SJSA1 (cell line): ENCODE measurements at regions not wholly inside any gene's neighbourhood (a gene's known extent, or its start where the extent isn't known, plus 50 kb on each side); places are given as distances from the start of the nearest gene placed in this dataset.
A peak's percentile ranks its signal among the peaks of the same experiment; 100 is the strongest.

Experiments
- DNase-seq, 2 experiments: peaks; one replicate each; pipeline ENCODE4 v3.0.0-alpha.2; 2015 to 2020; ENCODE audit warnings: low spot score in 2 of 2, low read depth in 1 of 2
- H3K27ac ChIP-seq: fragments of 250-450 bp; sonication (Bioruptor Pico); 2 replicates; pipeline ENCODE4 v1.5.1; 2020; ENCODE audit warnings: mild to moderate bottlenecking, moderate library complexity
- H3K27me3 ChIP-seq: fragments of 250-450 bp; sonication (Bioruptor Pico); replicated peaks from 2 replicates; pipeline ENCODE4 v1.5.1; 2020; ENCODE audit warnings: mild to moderate bottlenecking, moderate library complexity
- H3K36me3 ChIP-seq: fragments of 250-450 bp; sonication (Bioruptor Pico); 2 replicates; pipeline ENCODE4 v1.5.1; 2020; ENCODE audit warnings: mild to moderate bottlenecking
- H3K4me1 ChIP-seq: fragments of 250-450 bp; sonication (Bioruptor Pico); replicated peaks from 2 replicates; pipeline ENCODE4 v1.6.1; 2021; ENCODE audit warnings: mild to moderate bottlenecking
- H3K4me3 ChIP-seq: fragments of 250-450 bp; sonication (Bioruptor Pico); 2 replicates; pipeline ENCODE4 v1.5.1; 2020; ENCODE audit warnings: mild to moderate bottlenecking
- H3K9me3 ChIP-seq: fragments of 250-450 bp; sonication (Bioruptor Pico); replicated peaks from 2 replicates; pipeline ENCODE4 v1.5.1; 2020; ENCODE audit warnings: mild to moderate bottlenecking

DNA sequence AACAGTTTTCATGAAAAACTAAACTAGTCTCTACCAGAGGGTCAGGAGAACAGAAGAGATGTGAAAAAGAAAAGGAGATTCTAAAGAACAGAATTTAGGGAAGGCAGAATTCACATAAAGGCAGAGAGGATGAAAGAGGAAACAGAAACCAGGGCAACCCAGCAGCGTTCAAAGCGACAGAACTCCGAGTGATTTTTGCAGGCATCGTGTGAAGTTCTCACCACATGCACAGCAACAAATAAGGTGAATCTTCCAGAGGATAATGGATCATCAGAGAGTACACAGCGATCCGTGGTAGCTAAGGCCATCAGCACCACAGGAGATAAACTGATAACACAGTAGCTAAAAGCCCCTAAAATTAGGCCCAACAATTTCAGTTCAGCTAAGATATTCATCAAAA lies 250.8 kb upstream of the THBS1 start:
- H3K27me3 ChIP-seq: no peaks in the 10 kb centered on the region
- H3K36me3 ChIP-seq: no peaks in the 10 kb centered on the region
- peaks cover 4% of the 10 kb centered on the region; the same call in 1 of the 2 replicates for H3K9me3 ChIP-seq
- H3K4me3 ChIP-seq: no peak overlapping the region
- no peak overlapping the region for H3K27ac ChIP-seq
- no peak for DNase-seq
- no peaks in the 10 kb centered on the region for H3K4me1 ChIP-seq

DNA sequence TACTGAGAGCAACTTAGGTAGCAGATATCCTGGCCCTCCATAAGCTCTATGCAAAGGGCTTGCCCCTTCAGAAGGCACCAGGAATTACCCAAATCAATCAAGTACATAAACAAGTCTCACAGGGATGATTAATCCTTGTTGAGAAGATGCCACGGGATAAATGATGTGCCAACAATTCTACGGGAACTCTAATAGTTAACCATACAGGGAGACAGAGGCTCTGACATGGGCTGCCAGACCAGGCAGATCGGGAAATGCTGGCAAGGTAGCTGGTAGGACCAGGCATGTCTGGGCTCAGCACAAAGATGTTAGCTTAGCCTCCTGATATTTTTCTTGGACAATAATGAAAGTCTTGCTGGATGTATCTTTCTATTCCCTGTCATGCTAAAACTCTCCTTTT lies 249.3 kb upstream of the THBS1 start:
- H3K9me3 ChIP-seq: peaks cover 4% of the 10 kb centered on the region; the same call in 1 of the 2 replicates
- H3K27ac ChIP-seq: no peak overlapping the region
- H3K36me3 ChIP-seq: no peaks in the 10 kb centered on the region
- no peak for DNase-seq
- no peak overlapping the region for H3K4me3 ChIP-seq
- no peaks in the 10 kb centered on the region for H3K27me3 ChIP-seq
- no peaks in the 10 kb centered on the region for H3K4me1 ChIP-seq

DNA sequence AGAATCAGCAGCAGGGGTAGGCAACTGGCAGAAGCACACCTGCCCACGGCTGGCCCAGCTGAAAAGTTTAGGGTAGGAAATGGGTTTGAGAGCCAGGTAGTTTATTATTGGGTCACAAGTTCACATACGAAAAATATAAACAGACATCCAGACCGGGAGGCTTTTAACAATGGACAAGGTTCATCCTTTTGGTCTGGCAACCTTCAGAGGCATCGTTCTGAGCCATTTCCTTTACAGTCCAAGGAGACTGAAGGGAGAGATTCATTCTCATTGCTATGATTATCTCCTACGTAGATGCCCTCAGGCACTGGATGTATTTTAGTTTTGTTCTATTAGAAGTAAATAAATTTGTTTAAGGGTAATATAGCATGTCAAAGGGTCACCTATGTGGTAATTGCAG lies 248.0 kb upstream of the THBS1 start:
- Histone ChIP-seq H3K36me3 (no peaks in the 10 kb centered on the region), H3K9me3 (peaks cover 4% of the 10 kb centered on the region; the same call in 1 of the 2 replicates), H3K4me3 (no peak overlapping the region), H3K27ac (no peak overlapping the region), H3K4me1 (no peaks in the 10 kb centered on the region), H3K27me3 (no peaks in the 10 kb centered on the region)
- no peak for DNase-seq

DNA sequence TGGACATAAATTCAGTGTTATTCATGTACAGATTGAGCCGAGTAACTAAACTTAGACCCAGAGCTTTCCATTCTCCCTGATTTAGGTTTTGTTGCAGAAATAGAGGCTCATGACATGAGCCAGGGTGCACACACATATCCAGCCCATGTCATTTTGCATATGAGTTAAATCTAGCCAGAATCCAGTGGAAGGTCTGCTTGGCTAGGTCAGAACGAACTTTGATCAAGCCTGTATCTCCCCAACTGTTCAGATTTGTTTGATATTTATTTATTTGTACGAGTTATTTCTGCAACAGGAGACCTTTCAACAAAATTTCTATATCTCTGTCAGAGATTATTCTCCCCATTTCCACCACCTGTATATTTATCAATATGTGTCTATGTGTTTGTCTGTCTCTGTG lies 247.5 kb upstream of the THBS1 start:
- Histone ChIP-seq H3K4me3 (no peak overlapping the region), H3K36me3 (no peaks in the 10 kb centered on the region), H3K4me1 (no peaks in the 10 kb centered on the region), H3K9me3 (peaks cover 4% of the 10 kb centered on the region; the same call in 1 of the 2 replicates), H3K27me3 (no peaks in the 10 kb centered on the region), H3K27ac (no peak overlapping the region)
- DNase-seq: no peak

DNA sequence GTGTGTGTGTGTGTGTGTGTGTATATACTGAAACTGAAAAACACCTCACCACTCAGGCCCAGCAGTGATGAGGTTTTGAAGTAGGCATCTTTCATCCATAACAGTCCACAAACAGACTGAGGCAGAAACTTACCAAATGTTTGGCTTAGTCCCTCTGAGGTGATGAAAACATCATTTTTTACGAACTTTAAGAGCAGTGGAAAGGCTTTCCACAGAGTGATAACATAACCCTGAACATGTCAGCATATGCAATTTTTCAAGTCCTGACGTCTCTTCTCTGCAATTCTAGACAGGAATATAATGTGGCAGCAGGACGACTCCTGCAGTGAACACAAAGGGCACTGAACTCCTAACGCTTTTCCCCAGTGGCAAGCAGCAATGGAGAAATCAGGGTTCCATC lies 247.0 kb upstream of the THBS1 start:
- Histone ChIP-seq H3K4me3 (no peak overlapping the region), H3K27me3 (no peaks in the 10 kb centered on the region), H3K4me1 (no peaks in the 10 kb centered on the region), H3K27ac (no peak overlapping the region), H3K36me3 (no peaks in the 10 kb centered on the region), H3K9me3 (peaks cover 4% of the 10 kb centered on the region; the same call in 1 of the 2 replicates)
- no peak for DNase-seq

DNA sequence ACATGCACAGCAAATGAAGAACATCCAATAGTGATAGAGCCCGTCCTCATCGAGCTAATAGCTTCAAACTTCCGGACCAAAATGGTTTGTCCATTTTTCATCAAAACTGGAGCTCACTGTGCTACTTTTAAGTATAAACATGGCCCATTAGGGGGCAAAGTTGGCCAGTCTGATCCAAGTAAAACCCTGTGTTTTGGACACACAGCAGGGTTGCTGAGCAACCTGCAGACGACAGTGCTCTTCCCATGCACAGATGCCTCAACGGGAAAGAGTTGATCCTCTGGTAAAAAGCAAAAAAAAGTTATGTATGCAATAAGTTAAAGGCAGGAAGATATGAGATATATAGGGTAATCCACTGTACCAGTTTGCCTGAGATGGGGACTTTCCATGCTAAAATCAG lies 244.0 kb upstream of the THBS1 start:
- no peaks in the 10 kb centered on the region; the same call in 1 of the 2 replicates for H3K9me3 ChIP-seq
- H3K27ac ChIP-seq: no peak overlapping the region
- no peaks in the 10 kb centered on the region for H3K4me1 ChIP-seq
- H3K36me3 ChIP-seq: no peaks in the 10 kb centered on the region
- H3K27me3 ChIP-seq: no peaks in the 10 kb centered on the region
- DNase-seq: no peak
- H3K4me3 ChIP-seq: no peak overlapping the region

DNA sequence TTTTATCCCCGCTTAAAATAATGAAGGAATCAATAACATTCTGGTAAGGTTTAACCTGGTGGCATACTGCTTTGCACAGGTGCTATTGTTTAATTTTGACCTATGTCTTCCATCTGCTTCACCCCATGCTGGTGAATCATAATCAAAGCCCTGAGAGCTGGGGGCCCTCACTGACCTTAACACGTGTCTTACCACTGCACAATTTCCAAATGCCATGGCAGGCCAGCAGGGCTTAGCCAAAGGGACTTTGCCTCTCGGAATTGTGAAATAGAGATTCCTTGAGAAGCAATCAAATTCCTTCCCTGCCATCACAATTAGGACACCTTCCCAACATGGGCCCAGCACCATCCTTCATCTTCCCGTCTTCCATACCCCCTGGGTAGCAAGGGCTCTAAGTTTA lies 242.6 kb upstream of the THBS1 start:
- DNase-seq: no peak
- Histone ChIP-seq H3K27ac (no peak overlapping the region), H3K27me3 (no peaks in the 10 kb centered on the region), H3K9me3 (no peaks in the 10 kb centered on the region), H3K4me1 (no peaks in the 10 kb centered on the region), H3K36me3 (no peaks in the 10 kb centered on the region), H3K4me3 (no peak overlapping the region)

DNA sequence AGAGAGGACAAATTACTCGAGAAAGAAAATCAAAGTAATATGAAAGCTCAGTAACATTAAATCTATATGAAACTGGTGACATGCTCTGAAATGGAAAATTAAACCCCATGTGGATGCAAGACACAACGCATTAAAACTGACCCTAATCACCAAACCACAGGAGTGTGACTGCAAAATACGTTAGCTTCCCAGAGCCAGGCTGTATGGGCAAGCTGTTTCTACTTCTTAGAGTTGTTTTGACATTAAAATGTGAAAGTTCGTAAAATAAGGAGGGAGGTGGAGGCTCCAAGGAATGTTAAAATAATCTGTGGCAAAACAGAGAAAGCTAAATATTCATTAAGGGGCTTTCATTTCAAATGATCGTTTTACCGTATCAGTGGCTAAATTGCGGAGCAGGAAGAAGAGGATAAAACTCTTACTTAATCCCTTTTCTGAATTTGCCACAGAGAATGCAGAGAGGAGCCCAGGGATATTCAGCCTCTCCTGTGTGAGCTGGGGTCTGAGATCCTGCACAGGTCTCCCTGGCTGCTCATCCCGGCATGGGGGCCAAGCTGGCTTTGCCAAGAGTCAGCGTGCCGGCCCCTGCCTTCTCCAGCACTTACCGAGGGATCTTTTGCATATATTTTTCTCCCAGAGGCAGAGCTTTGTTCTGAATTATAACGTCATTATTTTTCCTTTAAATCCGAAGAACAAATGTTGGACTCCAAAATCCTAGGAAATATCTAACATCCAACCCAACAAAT lies 239.8 kb upstream of the THBS1 start:
- no peak for DNase-seq
- H3K27me3 ChIP-seq: no peaks in the 10 kb centered on the region

DNA sequence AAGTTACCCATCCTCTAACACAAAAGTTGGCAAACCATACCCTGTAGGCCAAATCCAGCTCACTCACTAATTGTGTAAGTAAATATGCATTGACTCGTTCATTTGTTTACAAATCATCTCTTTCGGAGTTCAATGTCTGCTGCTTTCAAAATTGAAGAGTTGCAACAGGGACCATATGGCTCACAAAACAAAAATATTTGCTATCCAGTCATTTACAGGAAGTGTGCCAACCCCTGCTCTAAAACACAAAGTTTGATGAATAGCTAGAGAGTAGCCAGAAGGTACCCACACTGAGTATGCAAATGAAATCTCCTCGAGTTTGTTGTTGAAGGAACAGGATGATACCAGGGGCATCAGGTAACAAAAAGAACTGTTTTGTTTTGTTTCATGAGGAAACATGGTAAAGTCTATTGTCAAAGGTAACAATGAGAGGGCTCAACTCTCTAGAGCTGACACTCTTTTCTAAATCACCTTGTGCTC lies 236.2 kb upstream of the THBS1 start:
- Histone ChIP-seq H3K9me3 (no peaks in the 10 kb centered on the region), H3K36me3 (no peaks in the 10 kb centered on the region), H3K27me3 (no peaks in the 10 kb centered on the region), H3K4me3 (no peak overlapping the region), H3K27ac (peak overlapping the region; percentile 33; the same call in 1 of the 2 replicates), H3K4me1 (peaks cover 13% of the 10 kb centered on the region; the same call in 1 of the 2 replicates)
- no peak for DNase-seq

More for the DNA sequence above, 239.8 kb upstream of the THBS1 start:
- H3K4me3 ChIP-seq: no peak overlapping the region
- no peak overlapping the region for H3K27ac ChIP-seq
- no peaks in the 10 kb centered on the region for H3K36me3 ChIP-seq
- H3K4me1 ChIP-seq: peaks cover 10% of the 10 kb centered on the region; the same call in 1 of the 2 replicates
- no peaks in the 10 kb centered on the region for H3K9me3 ChIP-seq

DNA sequence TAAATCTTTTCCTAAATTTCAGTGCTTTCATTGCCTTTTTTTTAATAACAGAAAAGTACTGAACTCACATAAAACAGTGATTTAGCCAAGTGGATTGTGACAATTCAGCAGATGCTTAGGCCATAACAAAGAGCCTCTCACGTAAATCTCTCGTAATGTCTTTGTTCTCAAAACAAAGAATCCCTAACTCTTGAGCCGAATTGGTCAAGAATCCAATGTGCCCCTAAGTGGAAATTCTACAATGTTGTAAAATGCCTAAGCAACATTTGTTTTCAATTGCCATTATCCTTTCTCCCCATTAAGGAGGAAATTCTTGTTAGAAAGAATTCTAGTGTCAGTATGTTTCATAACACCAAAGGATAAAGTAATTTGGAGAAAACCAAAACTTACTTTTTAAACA lies 235.7 kb upstream of the THBS1 start:
- H3K27me3 ChIP-seq: no peaks in the 10 kb centered on the region
- H3K4me1 ChIP-seq: peaks cover 13% of the 10 kb centered on the region; the same call in 1 of the 2 replicates
- no peak overlapping the region for H3K4me3 ChIP-seq
- no peak for DNase-seq
- H3K36me3 ChIP-seq: no peaks in the 10 kb centered on the region
- no peaks in the 10 kb centered on the region for H3K9me3 ChIP-seq
- peak overlapping the region; percentile 33; the same call in 1 of the 2 replicates for H3K27ac ChIP-seq

DNA sequence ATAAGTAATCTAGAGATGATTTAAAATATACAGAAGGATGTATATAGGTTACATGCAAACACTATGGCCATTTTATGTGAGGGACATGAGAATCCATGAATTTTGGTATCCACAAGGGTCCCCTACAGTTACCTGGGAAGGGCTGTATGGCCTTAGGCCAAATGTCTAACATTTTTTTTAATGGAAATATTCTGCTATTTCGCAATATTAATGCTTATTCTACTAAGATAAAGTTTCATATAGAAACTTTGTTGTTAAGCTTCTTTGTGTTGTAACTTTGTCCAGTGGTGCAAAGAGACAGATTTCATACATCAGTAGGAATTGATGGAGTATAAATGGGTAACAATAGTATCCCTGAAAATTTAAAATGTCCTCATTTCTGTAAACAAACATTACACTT lies 233.4 kb upstream of the THBS1 start:
- no peaks in the 10 kb centered on the region for H3K9me3 ChIP-seq
- H3K27ac ChIP-seq: no peak overlapping the region
- peaks cover 13% of the 10 kb centered on the region; the same call in 1 of the 2 replicates for H3K4me1 ChIP-seq
- H3K36me3 ChIP-seq: no peaks in the 10 kb centered on the region
- no peaks in the 10 kb centered on the region for H3K27me3 ChIP-seq
- H3K4me3 ChIP-seq: no peak overlapping the region
- no peak for DNase-seq

DNA sequence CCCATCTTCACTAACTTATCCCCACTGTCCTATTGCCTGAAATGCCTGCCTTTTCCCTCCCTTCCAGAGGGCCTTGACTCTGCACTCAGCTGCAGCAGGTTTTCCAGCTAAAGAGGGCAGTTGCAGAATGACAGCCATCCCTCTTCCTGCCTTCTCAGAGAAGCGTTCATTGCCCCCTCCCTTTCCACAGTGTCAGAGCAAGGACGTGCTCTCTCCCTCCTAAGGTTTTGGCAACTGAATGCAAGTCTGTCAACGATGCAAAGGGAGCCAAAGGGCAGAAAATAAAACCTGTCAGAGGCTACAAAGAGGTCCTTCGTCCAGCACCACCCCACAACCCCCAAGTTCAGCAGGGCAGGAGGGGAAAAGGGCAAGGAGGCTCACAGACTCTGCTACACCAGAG lies 230.1 kb upstream of the THBS1 start:
- no peaks in the 10 kb centered on the region for H3K27me3 ChIP-seq
- H3K4me3 ChIP-seq: no peak overlapping the region
- peaks cover 3% of the 10 kb centered on the region; the same call in 1 of the 2 replicates for H3K4me1 ChIP-seq
- H3K27ac ChIP-seq: no peak overlapping the region
- H3K36me3 ChIP-seq: no peaks in the 10 kb centered on the region
- H3K9me3 ChIP-seq: no peaks in the 10 kb centered on the region
- no peak for DNase-seq

DNA sequence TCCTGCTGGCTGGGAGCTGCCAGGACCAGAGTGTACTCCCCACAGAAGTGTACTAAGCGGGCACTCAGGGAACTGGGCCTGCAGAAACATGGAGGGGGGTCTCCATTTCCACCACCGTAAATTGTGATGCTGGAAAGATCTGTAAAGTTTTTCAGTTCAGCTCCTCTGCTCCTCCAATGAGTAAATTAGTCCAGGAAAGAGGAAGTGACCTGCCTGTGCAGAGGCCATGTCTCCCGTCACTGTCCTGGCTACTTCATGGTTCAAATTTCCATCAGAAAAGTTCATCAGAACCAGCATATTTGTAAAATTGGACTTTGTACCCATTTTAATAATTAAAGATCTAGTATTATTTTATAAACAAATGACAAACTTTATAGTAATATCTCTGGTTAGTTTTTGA lies 226.7 kb upstream of the THBS1 start:
- H3K4me1 ChIP-seq: peaks cover 18% of the 10 kb centered on the region
- no peak overlapping the region for H3K27ac ChIP-seq
- H3K36me3 ChIP-seq: no peaks in the 10 kb centered on the region
- DNase-seq: no peak
- H3K9me3 ChIP-seq: no peaks in the 10 kb centered on the region
- H3K27me3 ChIP-seq: no peaks in the 10 kb centered on the region
- H3K4me3 ChIP-seq: no peak overlapping the region

DNA sequence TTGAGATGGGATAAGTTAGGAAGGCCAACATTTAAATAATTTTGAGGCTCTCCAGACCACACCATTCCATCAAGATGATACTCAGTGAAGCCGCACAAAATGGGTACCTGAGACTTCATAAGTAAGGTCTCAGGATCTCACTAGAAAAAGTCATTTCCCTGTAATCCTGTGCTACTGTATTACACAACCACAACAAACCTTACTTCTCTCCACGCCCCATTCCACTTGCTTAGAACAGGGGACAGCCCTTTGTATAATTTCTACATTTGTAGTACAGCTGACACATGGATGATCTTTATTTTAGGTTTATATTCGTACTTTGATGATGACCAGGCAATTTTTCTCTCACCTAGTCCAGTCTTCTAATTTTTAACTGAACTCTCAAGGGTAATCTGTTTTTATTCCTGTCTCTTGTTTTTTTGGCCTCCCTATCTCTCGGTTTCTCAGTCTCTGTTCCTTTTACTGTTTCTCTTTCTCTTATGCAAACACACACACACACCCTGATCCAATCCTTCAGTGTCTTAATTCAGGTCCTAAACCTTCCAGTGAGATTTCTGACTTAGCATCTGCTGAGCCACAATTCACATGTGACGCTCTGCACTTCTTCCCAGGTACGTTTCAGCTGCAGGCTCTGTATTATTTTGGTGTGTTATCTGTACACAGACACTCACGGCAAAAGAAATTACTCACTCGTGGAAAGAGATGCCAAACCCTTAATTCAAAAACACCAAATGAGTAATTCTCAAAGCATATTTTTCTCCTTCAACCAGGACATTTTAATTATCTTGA lies 223.2 kb upstream of the THBS1 start:
- H3K27me3 ChIP-seq: no peaks in the 10 kb centered on the region
- H3K4me1 ChIP-seq: peaks cover 36% of the 10 kb centered on the region
- no peaks in the 10 kb centered on the region for H3K36me3 ChIP-seq
- H3K9me3 ChIP-seq: no peaks in the 10 kb centered on the region
- H3K27ac ChIP-seq: no peak overlapping the region
- no peak overlapping the region for H3K4me3 ChIP-seq
- DNase-seq: no peak
